ENCODE measurements at regions not wholly inside any gene's neighbourhood (a gene's known extent, or its start where the extent isn't known, plus 50 kb on each side); places are given as distances from the start of the nearest gene placed in this dataset.

- ATAC-seq (peak; percentile 77), DNase-seq (no peak)
- no peak overlapping the region for H3K4me3 Mint-ChIP-seq
- peaks cover 18% of the 10 kb centered on the region for H3K36me3 Mint-ChIP-seq (ENCODE audit: low read depth)
- peaks cover 40% of the 10 kb centered on the region for H3K4me1 Mint-ChIP-seq
- H3K27me3 Mint-ChIP-seq: no peaks in the 10 kb centered on the region
- H3K27ac Mint-ChIP-seq: peak overlapping the region; percentile 66
- H3K9me3 Mint-ChIP-seq: peaks cover 26% of the 10 kb centered on the region
Observed at GRCh38 chr12:92603741-92604432, 98.9 kb upstream of the PLEKHG7 start.

- Mint-ChIP-seq H3K36me3 (ENCODE audit: low read depth) (peaks cover 22% of the 10 kb centered on the region), H3K9me3 (peaks cover 33% of the 10 kb centered on the region), H3K4me1 (peaks cover 39% of the 10 kb centered on the region), H3K27ac (no peak overlapping the region), H3K4me3 (no peak overlapping the region), H3K27me3 (no peaks in the 10 kb centered on the region)
- DNase-seq: no peak
- ATAC-seq: no peak
Observed at GRCh38 chr12:92602930-92603623, 99.7 kb upstream of the PLEKHG7 start.

- Mint-ChIP-seq H3K4me3 (no peak overlapping the region), H3K27ac (no peak overlapping the region), H3K4me1 (peaks cover 40% of the 10 kb centered on the region), H3K9me3 (peaks cover 33% of the 10 kb centered on the region), H3K27me3 (no peaks in the 10 kb centered on the region), H3K36me3 (ENCODE audit: low read depth) (peaks cover 22% of the 10 kb centered on the region)
- ATAC-seq: no peak
- no peak for DNase-seq
Observed at GRCh38 chr12:92602476-92602875, 100.3 kb upstream of the PLEKHG7 start.

- peaks cover 48% of the 10 kb centered on the region for H3K4me1 Mint-ChIP-seq
- no peak overlapping the region for H3K4me3 Mint-ChIP-seq
- ATAC-seq (no peak), DNase-seq (no peak)
- no peaks in the 10 kb centered on the region for H3K27me3 Mint-ChIP-seq
- no peak overlapping the region for H3K27ac Mint-ChIP-seq
- peaks cover 33% of the 10 kb centered on the region for H3K9me3 Mint-ChIP-seq
- H3K36me3 Mint-ChIP-seq (ENCODE audit: low read depth): peaks cover 22% of the 10 kb centered on the region
Observed at GRCh38 chr12:92601680-92602079, 101.1 kb upstream of the PLEKHG7 start.

GRCh38 chr12:92601176-92601575 is 101.6 kb upstream of the PLEKHG7 start:
- H3K27ac Mint-ChIP-seq: no peak overlapping the region
- H3K36me3 Mint-ChIP-seq (ENCODE audit: low read depth): peaks cover 22% of the 10 kb centered on the region
- H3K4me3 Mint-ChIP-seq: no peak overlapping the region
- DNase-seq: no peak
- H3K27me3 Mint-ChIP-seq: no peaks in the 10 kb centered on the region
- H3K4me1 Mint-ChIP-seq: peaks cover 53% of the 10 kb centered on the region
- no peak for ATAC-seq
- H3K9me3 Mint-ChIP-seq: peaks cover 33% of the 10 kb centered on the region

GRCh38 chr12:92600052-92600451 is 102.7 kb upstream of the PLEKHG7 start:
- DNase-seq: no peak
- H3K27ac Mint-ChIP-seq: no peak overlapping the region

GRCh38 chr12:92597997-92598396 is 104.8 kb upstream of the PLEKHG7 start:
- Mint-ChIP-seq H3K4me1 (peaks cover 71% of the 10 kb centered on the region), H3K27me3 (no peaks in the 10 kb centered on the region), H3K27ac (peak overlapping the region; percentile 84), H3K36me3 (ENCODE audit: low read depth) (peaks cover 27% of the 10 kb centered on the region), H3K9me3 (peaks cover 35% of the 10 kb centered on the region), H3K4me3 (no peak overlapping the region)
- peak; percentile 67 for ATAC-seq
- DNase-seq: no peak

More at GRCh38 chr12:92600052-92600451, 102.7 kb upstream of the PLEKHG7 start:
- ATAC-seq: no peak
- H3K9me3 Mint-ChIP-seq: peaks cover 38% of the 10 kb centered on the region
- peaks cover 63% of the 10 kb centered on the region for H3K4me1 Mint-ChIP-seq
- peaks cover 27% of the 10 kb centered on the region for H3K36me3 Mint-ChIP-seq (ENCODE audit: low read depth)
- no peak overlapping the region for H3K4me3 Mint-ChIP-seq
- H3K27me3 Mint-ChIP-seq: no peaks in the 10 kb centered on the region

- Mint-ChIP-seq H3K4me3 (no peak overlapping the region), H3K4me1 (peaks cover 71% of the 10 kb centered on the region), H3K27ac (peak overlapping the region; percentile 41), H3K36me3 (ENCODE audit: low read depth) (peaks cover 27% of the 10 kb centered on the region), H3K27me3 (no peaks in the 10 kb centered on the region), H3K9me3 (peaks cover 31% of the 10 kb centered on the region)
- ATAC-seq (no peak), DNase-seq (no peak)
Observed at GRCh38 chr12:92597118-92597517, 105.7 kb upstream of the PLEKHG7 start.

GRCh38 chr12:92596383-92596782 is 106.4 kb upstream of the PLEKHG7 start:
- DNase-seq (no peak), ATAC-seq (no peak)
- H3K4me1 Mint-ChIP-seq: peaks cover 72% of the 10 kb centered on the region
- H3K4me3 Mint-ChIP-seq: no peak overlapping the region
- H3K9me3 Mint-ChIP-seq: peaks cover 31% of the 10 kb centered on the region
- H3K36me3 Mint-ChIP-seq (ENCODE audit: low read depth): peaks cover 27% of the 10 kb centered on the region
- no peak overlapping the region for H3K27ac Mint-ChIP-seq
- no peaks in the 10 kb centered on the region for H3K27me3 Mint-ChIP-seq

- H3K4me1 Mint-ChIP-seq: peaks cover 74% of the 10 kb centered on the region
- DNase-seq (no peak), ATAC-seq (no peak)
- H3K9me3 Mint-ChIP-seq: peaks cover 27% of the 10 kb centered on the region
- peak overlapping the region; percentile 91 for H3K27ac Mint-ChIP-seq
- H3K4me3 Mint-ChIP-seq: no peak overlapping the region
- peaks cover 21% of the 10 kb centered on the region for H3K36me3 Mint-ChIP-seq (ENCODE audit: low read depth)
- no peaks in the 10 kb centered on the region for H3K27me3 Mint-ChIP-seq
Observed at GRCh38 chr12:92595663-92596062, 107.1 kb upstream of the PLEKHG7 start.

GRCh38 chr12:92593734-92594402 is 108.9 kb upstream of the PLEKHG7 start:
- peaks cover 9% of the 10 kb centered on the region for H3K36me3 Mint-ChIP-seq (ENCODE audit: low read depth)
- H3K4me1 Mint-ChIP-seq: peaks cover 80% of the 10 kb centered on the region
- ATAC-seq (peak; percentile 99), DNase-seq (peak; percentile 68)
- peaks cover 18% of the 10 kb centered on the region for H3K9me3 Mint-ChIP-seq
- H3K4me3 Mint-ChIP-seq: peak overlapping the region; percentile 55
- no peaks in the 10 kb centered on the region for H3K27me3 Mint-ChIP-seq
- peak overlapping the region; percentile 91 for H3K27ac Mint-ChIP-seq

GRCh38 chr12:92585115-92585727 is 117.6 kb upstream of the PLEKHG7 start:
- no peaks in the 10 kb centered on the region for H3K27me3 Mint-ChIP-seq
- no peak overlapping the region for H3K4me3 Mint-ChIP-seq
- peaks cover 5% of the 10 kb centered on the region for H3K4me1 Mint-ChIP-seq
- ATAC-seq (no peak), DNase-seq (no peak)
- H3K9me3 Mint-ChIP-seq: peaks cover 21% of the 10 kb centered on the region
- no peaks in the 10 kb centered on the region for H3K36me3 Mint-ChIP-seq (ENCODE audit: low read depth)
- H3K27ac Mint-ChIP-seq: no peak overlapping the region

GRCh38 chr12:92583910-92584309 is 118.9 kb upstream of the PLEKHG7 start:
- H3K4me1 Mint-ChIP-seq: no peaks in the 10 kb centered on the region
- no peaks in the 10 kb centered on the region for H3K36me3 Mint-ChIP-seq (ENCODE audit: low read depth)
- peaks cover 21% of the 10 kb centered on the region for H3K9me3 Mint-ChIP-seq
- DNase-seq (no peak), ATAC-seq (no peak)
- no peak overlapping the region for H3K27ac Mint-ChIP-seq
- H3K27me3 Mint-ChIP-seq: no peaks in the 10 kb centered on the region
- H3K4me3 Mint-ChIP-seq: no peak overlapping the region

GRCh38 chr12:92582893-92583292 is 119.9 kb upstream of the PLEKHG7 start:
- DNase-seq (no peak), ATAC-seq (no peak)
- Mint-ChIP-seq H3K27me3 (no peaks in the 10 kb centered on the region), H3K4me1 (no peaks in the 10 kb centered on the region), H3K4me3 (no peak overlapping the region), H3K9me3 (peaks cover 21% of the 10 kb centered on the region), H3K36me3 (ENCODE audit: low read depth) (no peaks in the 10 kb centered on the region), H3K27ac (no peak overlapping the region)
